Kidney epithelial cell (primary cell): ENCODE measurements at regions not wholly inside any gene's neighbourhood (a gene's known extent, or its start where the extent isn't known, plus 50 kb on each side); places are given as distances from the start of the nearest gene placed in this dataset.

Experiments
- DNase-seq: peaks from one replicate; pipeline ENCODE4 v3.0.0-alpha.2; 2010; ENCODE audit warnings: low read depth
- H3K27me3 ChIP-seq: 2 replicates; pipeline ENCODE4 v1.6.0; 2011; ENCODE audit warnings: low read length; ENCODE audit not compliant: control insufficient read depth, insufficient read depth
- H3K36me3 ChIP-seq: 2 replicates; pipeline ENCODE4 v1.5.1; 2011; ENCODE audit warnings: low read length; ENCODE audit not compliant: control insufficient read depth, insufficient read depth
- H3K4me3 ChIP-seq: 2 replicates; pipeline ENCODE4 v1.5.1; 2011; ENCODE audit warnings: low read depth, mild to moderate bottlenecking, control low read depth, low read length
- TF ChIP-seq, protein P1 (sequence below): IDR thresholded peaks from 2 replicates; pipeline ENCODE4 v1.5.1; 2011; ENCODE audit warnings: mild to moderate bottlenecking, moderate library complexity, low read length, control low read depth, inconsistent platforms; ENCODE audit not compliant: insufficient read depth, poor library complexity, severe bottlenecking

DNA sequence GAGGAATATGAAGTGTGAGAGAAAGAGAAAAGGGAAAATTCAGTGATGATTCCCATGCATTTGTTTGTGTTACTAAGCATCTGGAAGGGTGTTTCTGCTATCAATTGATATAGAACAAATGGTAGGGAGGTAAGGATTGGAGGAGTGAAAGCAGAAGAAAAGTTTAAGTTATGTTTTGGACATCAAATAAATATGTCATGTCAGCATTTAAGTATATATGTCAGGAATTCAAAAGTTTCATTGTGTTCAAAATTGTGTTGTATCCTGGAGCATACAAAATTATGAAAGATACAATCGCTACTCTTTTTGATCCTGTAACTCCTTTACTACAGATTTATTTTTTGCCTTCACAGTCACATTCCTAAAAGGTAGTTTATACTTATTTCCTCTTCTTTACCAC lies 885.8 kb downstream of the KCNA4 start:
- TF ChIP-seq, protein P1, sequence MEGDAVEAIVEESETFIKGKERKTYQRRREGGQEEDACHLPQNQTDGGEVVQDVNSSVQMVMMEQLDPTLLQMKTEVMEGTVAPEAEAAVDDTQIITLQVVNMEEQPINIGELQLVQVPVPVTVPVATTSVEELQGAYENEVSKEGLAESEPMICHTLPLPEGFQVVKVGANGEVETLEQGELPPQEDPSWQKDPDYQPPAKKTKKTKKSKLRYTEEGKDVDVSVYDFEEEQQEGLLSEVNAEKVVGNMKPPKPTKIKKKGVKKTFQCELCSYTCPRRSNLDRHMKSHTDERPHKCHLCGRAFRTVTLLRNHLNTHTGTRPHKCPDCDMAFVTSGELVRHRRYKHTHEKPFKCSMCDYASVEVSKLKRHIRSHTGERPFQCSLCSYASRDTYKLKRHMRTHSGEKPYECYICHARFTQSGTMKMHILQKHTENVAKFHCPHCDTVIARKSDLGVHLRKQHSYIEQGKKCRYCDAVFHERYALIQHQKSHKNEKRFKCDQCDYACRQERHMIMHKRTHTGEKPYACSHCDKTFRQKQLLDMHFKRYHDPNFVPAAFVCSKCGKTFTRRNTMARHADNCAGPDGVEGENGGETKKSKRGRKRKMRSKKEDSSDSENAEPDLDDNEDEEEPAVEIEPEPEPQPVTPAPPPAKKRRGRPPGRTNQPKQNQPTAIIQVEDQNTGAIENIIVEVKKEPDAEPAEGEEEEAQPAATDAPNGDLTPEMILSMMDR: no peak
- DNase-seq: no peak

DNA sequence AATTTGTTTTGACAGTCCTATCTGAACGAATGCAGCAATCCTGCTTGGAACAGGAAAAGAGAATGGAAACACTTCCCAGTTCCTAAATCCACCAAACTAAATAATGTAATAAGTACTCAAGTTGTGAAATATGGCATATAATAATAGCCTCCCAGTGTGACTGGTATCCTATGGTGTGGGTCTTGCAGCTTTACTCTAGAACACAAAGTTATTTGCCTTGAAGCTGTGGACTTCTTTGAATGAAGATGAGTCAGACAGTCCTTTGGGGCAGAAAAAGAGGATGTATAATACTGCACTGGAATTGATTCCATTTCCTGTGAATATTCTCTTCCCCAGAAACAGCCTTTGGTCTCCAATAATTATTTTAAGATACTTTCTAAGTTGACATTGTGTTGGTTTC lies 887.0 kb downstream of the KCNA4 start:
- no peaks in the 10 kb centered on the region for H3K27me3 ChIP-seq
- H3K4me3 ChIP-seq: no peak overlapping the region
- DNase-seq: no peak
- no peaks in the 10 kb centered on the region for H3K36me3 ChIP-seq
- TF ChIP-seq, protein P1: no peak

More for the DNA sequence above, 885.8 kb downstream of the KCNA4 start:
- no peak overlapping the region for H3K4me3 ChIP-seq
- H3K27me3 ChIP-seq: no peaks in the 10 kb centered on the region
- no peaks in the 10 kb centered on the region for H3K36me3 ChIP-seq

DNA sequence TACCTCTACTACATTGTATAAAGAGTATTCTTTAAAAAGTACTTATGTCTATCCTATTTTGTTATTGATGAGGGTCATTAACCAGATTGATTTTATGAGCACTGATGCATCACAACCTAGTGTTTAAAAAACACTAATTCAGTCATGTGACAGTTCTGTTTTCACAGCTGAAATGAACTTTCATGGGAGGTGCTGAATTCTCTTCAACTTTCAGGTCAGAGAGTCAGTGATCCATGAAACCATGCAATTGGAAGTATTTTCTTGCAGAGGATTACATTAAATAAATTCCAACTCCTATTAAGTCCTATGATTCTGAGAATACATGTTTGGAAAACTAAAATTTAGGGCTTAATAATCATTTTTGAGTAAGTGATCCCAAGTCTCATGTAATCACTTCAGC lies 889.4 kb downstream of the KCNA4 start:
- Histone ChIP-seq H3K27me3 (no peaks in the 10 kb centered on the region), H3K4me3 (no peak overlapping the region), H3K36me3 (no peaks in the 10 kb centered on the region)
- TF ChIP-seq, protein P1: no peak
- DNase-seq: peak; percentile 19

DNA sequence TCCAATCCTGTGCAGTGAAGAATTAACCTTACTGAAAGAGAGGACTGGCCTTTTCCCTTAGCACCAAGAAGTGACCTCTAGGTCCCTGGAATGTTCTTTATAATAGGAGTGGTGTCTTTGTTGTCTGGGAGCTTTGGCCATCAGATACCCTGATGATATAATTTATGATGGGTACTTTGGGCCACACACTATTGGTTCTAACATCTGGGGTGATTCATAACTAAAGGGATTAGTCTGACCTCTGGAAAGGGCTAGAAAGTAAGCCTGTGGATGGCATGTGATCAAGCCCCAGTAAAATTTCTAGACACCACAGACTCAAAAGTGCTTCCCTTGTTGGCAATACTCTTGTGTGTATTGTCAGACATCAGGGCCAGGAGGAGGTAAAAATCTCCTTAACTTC lies 891.2 kb downstream of the KCNA4 start:
- Histone ChIP-seq H3K36me3 (no peaks in the 10 kb centered on the region), H3K4me3 (no peak overlapping the region), H3K27me3 (no peaks in the 10 kb centered on the region)
- TF ChIP-seq, protein P1: no peak
- DNase-seq: no peak

GRCh38 chr11:29124470-29124869 lies 892.4 kb downstream of the KCNA4 start:
- Histone ChIP-seq H3K27me3 (no peaks in the 10 kb centered on the region), H3K4me3 (no peak overlapping the region), H3K36me3 (no peaks in the 10 kb centered on the region)
- DNase-seq: no peak
- TF ChIP-seq, protein P1: no peak
